T47D (cell line): ENCODE measurements at regions not wholly inside any gene's neighbourhood (a gene's known extent, or its start where the extent isn't known, plus 50 kb on each side); places are given as distances from the start of the nearest gene placed in this dataset.
"Not testable (repeated sequence)": the region's sequence is repeated elsewhere in the genome, so short reads cannot be mapped to it uniquely, and the experiment has no call there.

Source experiments
- DNase-seq, 2 experiments: peaks; one replicate each; pipeline versions ENCODE4 v3.0.0 to v3.0.0-alpha.2; 2011 to 2012; ENCODE audit warnings: low read depth in 1 of 2, low spot score in 1 of 2
- JUND ChIP-seq: IDR thresholded peaks from 2 replicates; pipeline ENCODE4 v1.6.1; 2012; ENCODE audit warnings: low read depth
- in situ Hi-C: cut with HindIII; loops from 2 replicates; pipeline ENCODE4 v1.10.0; 2016; ENCODE audit warnings: low sequenced_read_pairs, low pct_unique_long_range_greater_than_20kb

DNA sequence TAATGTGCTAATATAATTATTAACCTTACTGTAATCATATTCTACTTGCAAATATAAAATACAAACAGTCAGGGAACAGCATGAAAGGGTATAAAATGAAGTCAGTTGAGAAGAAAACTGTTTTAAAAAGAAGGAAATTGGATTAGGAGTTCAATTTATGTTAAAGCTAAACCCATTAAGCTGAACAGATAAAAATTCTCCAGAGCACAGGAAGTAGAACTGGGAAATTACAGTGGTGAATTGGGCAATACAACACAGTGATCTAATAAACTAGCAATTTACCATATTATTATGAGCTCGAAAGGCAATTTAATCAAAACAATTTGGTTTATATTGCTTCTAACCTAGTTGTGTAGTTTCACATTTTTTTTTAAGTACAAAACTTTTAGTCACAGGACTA lies 407.4 kb upstream of the RGS17 start:
- DNase-seq: no peak
- in situ Hi-C loops: no loop called here

DNA sequence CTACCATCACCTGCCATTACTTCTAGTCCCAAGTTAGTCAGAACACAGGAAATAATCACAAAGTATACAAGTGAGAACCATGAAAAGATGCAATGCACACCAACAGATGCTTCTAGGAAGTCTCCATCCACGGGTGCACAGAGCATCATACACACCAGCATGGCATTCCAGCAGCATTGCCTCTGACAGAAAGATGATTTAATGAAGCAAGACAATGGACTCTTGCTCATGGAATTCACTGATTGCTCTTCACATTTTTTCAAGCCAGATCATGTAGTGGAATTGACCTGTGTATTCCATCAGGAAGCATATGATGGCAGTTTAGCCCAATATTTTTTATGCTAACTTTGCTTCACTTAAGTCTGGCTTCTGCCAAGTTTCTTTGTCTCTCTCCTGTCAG lies 406.3 kb upstream of the RGS17 start:
- TF ChIP-seq JUND: no peak
- in situ Hi-C loops: no loop called here
- DNase-seq: no peak

More for the DNA sequence above, 407.4 kb upstream of the RGS17 start:
- TF ChIP-seq JUND: no peak

DNA sequence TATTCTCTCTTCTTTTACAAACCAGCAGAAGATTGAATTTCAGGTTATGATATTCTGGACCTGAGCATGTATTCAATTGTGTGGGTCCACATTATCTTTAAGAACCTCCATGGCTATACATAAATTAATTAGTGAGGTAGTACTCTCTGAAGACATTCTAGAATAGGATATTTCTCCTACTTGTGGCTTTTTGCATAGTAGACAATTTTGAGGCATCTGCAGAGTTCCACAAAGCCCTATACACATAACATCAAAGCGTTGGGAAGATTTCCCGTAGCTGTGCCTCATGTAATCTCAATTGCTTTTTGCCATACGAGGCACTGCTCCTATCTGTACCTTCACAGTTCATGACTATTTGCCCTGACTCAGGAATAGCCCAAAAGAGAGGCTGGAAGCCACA lies 395.4 kb upstream of the RGS17 start:
- in situ Hi-C loops: no loop called here
- DNase-seq: no peak
- no peak for TF ChIP-seq JUND

DNA sequence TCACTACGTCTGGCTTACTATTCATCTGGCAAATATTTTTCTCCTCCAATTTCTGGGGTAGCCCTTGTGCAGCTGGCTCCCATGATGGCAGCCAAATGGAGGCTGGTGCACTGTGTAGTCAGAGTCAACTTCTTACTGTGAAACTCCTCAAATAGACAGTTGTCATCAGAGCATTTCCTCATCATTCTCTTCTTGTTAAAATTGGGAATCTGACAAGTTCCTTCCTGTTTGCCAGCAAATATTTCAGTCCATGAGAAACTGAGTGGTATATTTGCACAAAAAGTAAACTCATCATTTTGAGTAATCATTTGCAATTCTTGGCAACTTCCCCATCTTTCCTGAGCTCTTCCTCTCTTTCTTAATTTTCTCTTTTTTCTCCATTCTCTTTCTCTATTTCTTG lies 394.9 kb upstream of the RGS17 start:
- TF ChIP-seq JUND: no peak
- no peak for DNase-seq
- in situ Hi-C loops: no loop called here

DNA sequence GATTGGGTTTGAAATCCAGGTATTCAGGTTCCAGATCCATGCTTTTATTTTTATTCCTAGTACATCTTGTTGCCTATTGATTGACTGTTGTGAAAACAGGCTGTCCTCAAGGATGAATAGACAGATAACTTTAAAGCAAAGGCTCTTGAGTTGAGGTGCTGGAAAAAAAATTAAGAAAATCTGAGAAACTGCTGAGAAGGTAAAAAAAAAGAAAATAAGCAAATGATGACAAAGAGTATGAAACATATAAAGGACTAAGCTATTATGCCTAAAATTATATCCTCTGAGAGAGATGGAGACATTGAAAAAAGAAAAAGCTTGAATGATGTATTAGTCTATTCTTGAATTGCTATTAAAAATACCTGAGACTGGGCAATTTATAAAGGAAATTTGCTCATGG lies 392.3 kb upstream of the RGS17 start:
- DNase-seq: no peak
- in situ Hi-C loops: no loop called here
- TF ChIP-seq JUND: no peak

DNA sequence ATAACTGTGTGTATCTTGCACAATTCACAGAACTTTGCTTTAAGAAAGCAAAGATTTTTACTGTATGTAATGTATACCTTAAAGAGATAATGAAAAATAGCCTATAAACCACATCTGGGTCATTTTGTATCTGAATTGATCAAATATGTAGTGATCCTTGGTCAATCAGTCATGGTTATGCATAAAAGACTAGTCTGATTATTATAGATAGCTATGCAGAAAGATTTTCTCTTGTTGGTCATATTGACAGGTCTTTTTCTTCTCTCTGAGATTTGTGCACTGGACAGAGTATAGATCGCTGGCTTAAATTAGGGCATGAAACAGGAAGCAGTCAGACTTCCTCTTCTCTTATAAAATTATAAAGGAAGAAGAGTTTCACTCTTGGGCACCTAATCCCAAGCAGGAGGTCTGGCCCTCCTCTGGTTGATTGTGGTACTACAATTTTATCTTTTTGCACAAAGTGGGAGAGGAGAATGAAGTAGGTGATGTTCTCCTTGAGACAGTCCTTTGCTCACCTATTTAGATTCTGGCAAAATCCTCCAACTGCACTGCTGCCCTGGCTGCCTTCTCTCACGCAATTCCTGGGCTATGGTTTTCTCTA lies 380.9 kb upstream of the RGS17 start:
- in situ Hi-C loops: no loop called here

DNA sequence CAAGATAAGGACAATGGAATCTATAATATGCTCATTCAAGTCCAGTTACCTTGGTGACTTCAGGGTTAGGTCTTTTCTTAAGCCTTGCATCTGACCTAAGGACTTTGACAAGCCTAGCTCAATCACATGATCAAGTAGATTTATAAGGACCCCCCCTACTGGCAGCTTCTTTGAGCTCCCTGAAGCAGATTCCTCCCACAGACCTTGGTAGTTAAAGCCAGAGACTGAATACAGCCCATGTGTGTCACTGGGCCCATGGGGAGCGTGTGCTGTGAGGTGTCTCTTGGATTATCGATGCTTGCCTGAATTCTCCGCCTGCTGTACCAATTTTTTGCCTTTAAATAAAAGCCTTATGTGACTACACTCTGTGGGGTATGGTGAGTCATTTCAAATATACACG lies 372.7 kb upstream of the RGS17 start:
- peak in 1 of 2 experiments; percentile 2 for DNase-seq

More for the DNA sequence above, 380.9 kb upstream of the RGS17 start:
- no peak for TF ChIP-seq JUND
- DNase-seq: peak; percentile 4 to 55

DNA sequence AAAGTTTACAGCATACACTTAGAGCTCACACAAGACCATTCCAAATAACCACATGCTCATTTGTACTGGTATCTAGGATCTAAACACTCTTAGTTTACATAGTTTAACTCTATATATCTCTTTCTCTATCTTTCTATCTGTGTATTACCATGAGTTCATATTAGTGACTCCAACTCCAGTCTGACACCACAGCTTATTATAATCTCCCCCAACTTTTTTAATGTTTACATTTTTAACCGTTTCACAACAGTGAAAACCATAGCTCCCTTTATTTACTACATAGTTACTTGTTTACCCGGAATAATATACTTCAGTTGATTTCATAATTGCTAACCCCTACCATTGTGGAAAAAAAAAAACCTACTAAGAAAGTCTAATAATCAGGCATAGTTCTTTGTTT lies 362.4 kb upstream of the RGS17 start:
- in situ Hi-C loops: no loop called here
- DNase-seq: no peak
- no peak for TF ChIP-seq JUND

More for the DNA sequence above, 372.7 kb upstream of the RGS17 start:
- TF ChIP-seq JUND: no peak
- in situ Hi-C loops: no loop called here

DNA sequence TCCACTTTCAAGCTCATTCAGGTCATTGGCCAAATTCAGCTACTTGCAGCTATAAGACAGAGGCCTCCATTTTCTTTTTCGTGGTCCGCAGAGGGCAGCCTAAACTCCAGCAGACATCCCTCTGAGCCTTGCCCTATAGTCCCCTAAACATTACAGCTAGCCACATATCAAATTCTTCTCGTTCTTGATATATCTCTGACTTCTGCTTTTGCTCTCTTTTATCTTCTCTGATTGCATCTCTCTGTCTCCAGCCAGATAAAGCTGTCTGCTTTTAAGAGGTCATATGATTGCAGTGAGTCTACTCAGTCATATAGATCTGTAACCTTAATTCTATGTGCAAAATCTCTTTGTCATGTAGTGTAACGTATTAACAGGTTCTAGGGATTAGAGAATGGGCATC lies 358.4 kb upstream of the RGS17 start:
- in situ Hi-C loops: no loop called here
- no peak for DNase-seq
- TF ChIP-seq JUND: no peak

DNA sequence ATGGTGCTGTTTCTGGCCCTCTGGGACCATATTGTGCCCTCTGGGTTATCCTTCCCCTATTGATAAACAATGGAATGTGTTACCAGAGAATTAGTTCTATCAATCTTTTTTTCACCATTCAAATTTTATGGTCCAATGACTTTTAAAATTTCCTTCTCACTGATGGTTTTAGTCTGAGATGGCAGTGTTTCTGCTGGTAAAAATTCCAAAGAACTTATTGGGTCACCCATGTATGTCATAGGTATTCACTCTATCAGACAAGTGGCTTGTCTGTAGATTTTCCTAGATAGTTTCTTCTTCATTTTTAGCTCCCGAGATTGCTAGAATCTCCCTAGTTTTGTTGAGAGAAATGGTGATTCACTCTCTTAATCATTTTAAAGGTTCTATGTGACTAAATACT lies 357.2 kb upstream of the RGS17 start:
- in situ Hi-C loops: no loop called here
- no peak for TF ChIP-seq JUND
- DNase-seq: no peak

DNA sequence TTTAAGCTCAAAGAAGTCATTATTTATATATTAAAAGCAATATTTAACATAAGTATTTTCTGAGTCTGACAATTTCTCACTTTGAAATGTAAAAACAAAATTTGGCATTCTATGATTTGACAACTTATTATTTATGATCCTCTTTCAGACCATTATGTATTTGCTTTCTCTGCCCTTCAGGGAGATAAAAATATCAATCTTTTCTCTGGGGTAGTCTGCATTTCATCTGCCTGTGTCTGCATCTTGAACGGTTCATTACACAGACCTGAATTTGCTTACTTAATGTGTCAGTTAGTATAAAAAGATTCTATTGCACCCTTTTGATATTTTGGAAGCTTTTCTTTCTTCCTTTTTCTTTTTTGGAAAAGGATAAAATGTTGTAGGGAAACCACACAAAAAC lies 354.0 kb upstream of the RGS17 start:
- DNase-seq: no peak
- no peak for TF ChIP-seq JUND

DNA sequence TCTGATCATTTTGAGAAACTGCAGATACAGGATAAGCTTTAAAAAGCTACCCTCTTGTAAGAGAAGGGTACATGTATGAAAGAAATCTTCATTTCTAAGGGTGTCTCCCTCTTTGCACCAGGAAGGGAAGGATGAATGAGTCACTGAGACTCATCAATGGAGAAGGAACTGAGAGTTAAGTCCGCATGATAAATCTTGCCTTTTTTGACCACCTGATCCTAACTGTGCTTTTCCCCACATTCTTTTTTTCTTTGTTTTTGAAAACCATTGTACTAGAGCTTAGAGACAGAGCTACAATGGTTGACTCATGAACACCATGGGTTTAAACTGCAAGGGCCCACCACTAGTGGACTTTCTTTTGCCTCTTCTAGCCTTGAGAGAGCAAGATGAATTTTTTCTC lies 353.0 kb upstream of the RGS17 start:
- in situ Hi-C loops: no loop called here
- TF ChIP-seq JUND: no peak
- DNase-seq: no peak

More for the DNA sequence above, 354.0 kb upstream of the RGS17 start:
- in situ Hi-C loops: no loop called here

DNA sequence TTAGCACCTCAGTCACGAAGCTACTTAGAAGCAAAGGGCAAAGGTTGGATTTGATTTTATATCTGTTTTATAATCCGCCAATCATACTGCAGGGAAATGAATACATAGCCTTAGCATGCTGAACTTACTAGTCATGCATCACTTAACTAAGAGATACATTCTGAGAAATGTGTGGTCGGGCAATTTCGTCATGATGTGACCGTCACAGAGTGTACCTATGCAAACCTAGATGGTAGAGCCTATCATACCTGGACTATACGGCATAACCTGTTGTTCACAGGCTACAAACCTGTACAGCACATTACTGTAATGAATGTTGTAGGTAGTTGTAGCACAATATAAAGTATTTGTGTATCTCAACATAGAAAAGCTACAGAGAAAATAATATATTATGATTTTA lies 345.2 kb upstream of the RGS17 start:
- in situ Hi-C loops: no loop called here

DNA sequence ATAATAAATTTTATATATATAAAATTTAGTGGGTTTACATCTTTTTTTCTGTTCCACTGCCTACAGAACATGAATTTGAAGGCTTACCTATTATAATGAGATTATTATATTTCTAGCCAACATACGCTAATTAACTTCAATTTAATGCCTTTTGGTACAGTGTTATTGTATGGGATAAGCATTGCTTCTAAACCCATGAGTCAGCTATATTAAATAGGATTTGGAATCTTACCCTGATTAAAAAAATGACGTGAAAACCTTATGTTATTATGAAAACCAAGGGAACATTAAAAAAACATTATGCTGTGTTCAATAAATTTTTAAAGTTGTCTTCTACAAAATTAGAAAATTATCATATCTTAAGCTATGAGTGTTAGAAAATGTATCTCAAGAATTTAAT lies 334.0 kb upstream of the RGS17 start:
- in situ Hi-C loops: no loop called here
- no peak for DNase-seq
- no peak for TF ChIP-seq JUND

More for the DNA sequence above, 345.2 kb upstream of the RGS17 start:
- TF ChIP-seq JUND: no peak
- DNase-seq: no peak

DNA sequence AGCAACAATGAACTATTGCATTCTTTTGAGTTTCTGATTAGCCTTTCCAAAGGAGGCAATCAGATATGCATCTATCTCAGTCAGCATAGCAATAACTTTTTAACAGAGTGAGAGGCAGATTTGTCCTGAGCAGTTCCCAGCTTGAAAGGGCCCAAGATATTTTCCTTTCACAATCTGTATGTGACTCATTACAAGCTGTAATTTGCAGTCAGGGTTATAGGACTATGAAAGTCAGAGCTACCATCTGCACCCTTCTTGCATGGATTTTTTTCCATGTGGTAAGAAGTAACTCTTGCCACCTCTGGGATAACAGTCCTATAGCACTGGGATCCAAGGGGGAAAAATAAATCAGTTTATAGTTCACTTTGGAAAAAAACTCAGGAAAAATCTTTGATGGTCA lies 318.2 kb upstream of the RGS17 start:
- TF ChIP-seq JUND: no peak
- DNase-seq: no peak
- in situ Hi-C loops: no loop called here

DNA sequence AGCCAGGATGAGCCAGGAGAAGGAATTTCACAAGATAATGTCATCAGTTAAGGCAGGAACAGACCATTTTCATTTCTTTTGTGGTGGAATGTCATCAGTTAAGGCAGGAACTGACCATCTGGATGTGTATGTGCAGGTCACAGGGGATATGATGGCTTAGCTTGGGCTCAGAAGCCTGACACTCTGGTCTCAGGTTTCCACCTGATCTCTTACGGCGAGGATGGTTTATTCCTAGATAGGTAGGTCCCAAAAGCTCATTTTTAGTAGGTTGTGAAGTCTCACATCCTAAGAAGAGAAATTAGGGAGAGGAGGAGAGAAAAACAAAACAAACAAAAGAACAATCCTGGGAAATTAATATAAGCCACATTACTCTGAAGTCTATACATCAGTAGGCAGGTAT lies 311.7 kb upstream of the RGS17 start:
- DNase-seq, in situ Hi-C loops: not testable (repeated sequence)
